K562 (cell line): ENCODE measurements at regions not wholly inside any gene's neighbourhood (a gene's known extent, or its start where the extent isn't known, plus 50 kb on each side); places are given as distances from the start of the nearest gene placed in this dataset.

ENCODE experiments used
- ATAC-seq: fragments of 200-7000 bp; cut with Tn5 transposase; 3 replicates; pipeline ENCODE4 v1.9.1; 2020; ENCODE audit warnings: moderate library complexity
- BruUV-seq: library from RNA; stranded (reverse); fragments of 400-500 nt; replicated peaks from 2 replicates; lab custom pipeline; 2021; lab: Mats Ljungman, UMichigan
- CTCF ChIA-PET: fragments of 300-600 bp; formaldehyde crosslinking; extraction: SDS; loops from one replicate; lab custom pipeline; 2021; ENCODE audit warnings: low intra/inter-chr PET ratio; lab: Yijun Ruan, JAX
- POLR2A ChIA-PET: fragments of 300-600, 350-650 bp; sonication (Branson Sonifier 250); formaldehyde crosslinking; extraction: SDS; loops from one replicate; lab custom pipeline; 2021; ENCODE audit warnings: antibody characterized with exemption, inconsistent platforms; lab: Yijun Ruan, JAX
- DNase-seq, 4 experiments: peaks; one replicate each; pipeline versions ENCODE4 v3.0.0 to v3.0.0-alpha.2; 2011 to 2018; ENCODE audit warnings: low spot score in 3 of 4, mixed read lengths in 3 of 4; ENCODE audit errors: extremely low read depth in 1 of 4
- FAIRE-seq: peaks from 2 replicates; lab custom pipeline; 2011; peaks lifted over from hg19 to GRCh38; lab: Jason Lieb, UNC
- H2AFZ ChIP-seq: 2 replicates; pipeline ENCODE4 v1.6.0; 2011; ENCODE audit warnings: low read depth, low read length, control low read depth, inconsistent platforms
- H3K27ac ChIP-seq: fragments of 200-600 bp; 3 replicates; pipeline ENCODE4 v1.8.0; 2011; ENCODE audit warnings: low read depth, mild to moderate bottlenecking, control low read depth, inconsistent platforms, low read length, moderate library complexity, mixed read lengths; ENCODE audit errors: extremely low read depth
- H3K27me3 ChIP-seq, 2 experiments: fragments of 300-600 bp in 1 of 2; 2 replicates in 1 of 2; 3 replicates in 1 of 2; pipeline versions ENCODE4 v1.6.0 to v1.8.0; 2011; ENCODE audit warnings: inconsistent platforms in 2 of 2, low read length in 2 of 2, mild to moderate bottlenecking in 1 of 2, mixed read lengths in 1 of 2, moderate library complexity in 1 of 2; ENCODE audit not compliant: control insufficient read depth in 2 of 2, insufficient read depth in 2 of 2
- H3K36me3 ChIP-seq: fragments of 300-600 bp; 3 replicates; pipeline ENCODE4 v1.8.0; 2011; ENCODE audit warnings: mild to moderate bottlenecking, low read length, inconsistent platforms; ENCODE audit not compliant: control insufficient read depth, insufficient read depth
- H3K4me1 ChIP-seq, 2 experiments: fragments of 200-600 bp in 1 of 2; replicated peaks in 1 of 2; 2 replicates in 1 of 2; 3 replicates in 1 of 2; pipeline versions ENCODE4 v1.5.1 to v1.8.0; 2011; ENCODE audit warnings: inconsistent platforms in 2 of 2, low read length in 2 of 2, mild to moderate bottlenecking in 1 of 2, mixed read lengths in 1 of 2, moderate library complexity in 1 of 2; ENCODE audit not compliant: control insufficient read depth in 2 of 2, insufficient read depth in 2 of 2
- H3K4me2 ChIP-seq: 2 replicates; pipeline ENCODE4 v1.6.1; 2011; ENCODE audit warnings: low read length, control low read depth, inconsistent platforms, mixed read lengths; ENCODE audit not compliant: insufficient read depth
- H3K4me3 ChIP-seq: fragments of 200-600 bp; sonication (generic), shearing (Covaris generic); 2 replicates; pipeline ENCODE4 v1.5.1; 2016; ENCODE audit warnings: control low read depth, inconsistent platforms
- H3K79me2 ChIP-seq: fragments of 200-600 bp; 3 replicates; pipeline ENCODE4 v1.8.0; 2011; ENCODE audit warnings: low read length, inconsistent platforms; ENCODE audit not compliant: control insufficient read depth, insufficient read depth
- H3K9ac ChIP-seq, 2 experiments: 2 replicates each; pipeline versions ENCODE4 v1.6.0 to v1.6.1; 2011; ENCODE audit warnings: low read depth in 2 of 2, low read length in 2 of 2, control low read depth in 1 of 2, inconsistent platforms in 1 of 2, mild to moderate bottlenecking in 1 of 2, mixed read lengths in 1 of 2; ENCODE audit not compliant: insufficient read depth in 1 of 2
- H3K9me1 ChIP-seq: one replicate; pipeline ENCODE4 v1.6.0; 2011; ENCODE audit warnings: inconsistent platforms, mild to moderate bottlenecking, low read length, moderate library complexity; ENCODE audit not compliant: control insufficient read depth, insufficient read depth
- H3K9me3 ChIP-seq: replicated peaks from 2 replicates; pipeline ENCODE4 v1.5.1; 2011; ENCODE audit warnings: low read depth, low read length, inconsistent platforms; ENCODE audit not compliant: control insufficient read depth, insufficient read depth
- H4K20me1 ChIP-seq: replicated peaks from 2 replicates; pipeline ENCODE4 v1.6.1; 2011; ENCODE audit warnings: low read length, inconsistent platforms, mixed read lengths; ENCODE audit not compliant: control insufficient read depth, insufficient read depth
- ARHGAP35 ChIP-seq: fragments of 450-650 bp; IDR thresholded peaks from 2 replicates; pipeline ENCODE4 v1.6.1; 2018; ENCODE audit not compliant: partially characterized antibody
- CC2D1A ChIP-seq: fragments of 450-650 bp; IDR thresholded peaks from 2 replicates; pipeline ENCODE4 v1.6.1; 2017; ENCODE audit warnings: mild to moderate bottlenecking
- DACH1 ChIP-seq: fragments of 450-650 bp; IDR thresholded peaks from 2 replicates; pipeline ENCODE4 v1.6.1; 2018; ENCODE audit not compliant: partially characterized antibody
- HBP1 ChIP-seq: fragments of 450-650 bp; formaldehyde crosslinking; IDR thresholded peaks from 2 replicates; pipeline ENCODE4 v1.4.0; 2022; ENCODE audit warnings: missing genetic modification characterization
- KLF6 ChIP-seq: fragments of 250-450 bp; sonication (Bioruptor Pico); IDR thresholded peaks from 2 replicates; pipeline ENCODE4 v1.4.0; 2020; ENCODE audit warnings: mild to moderate bottlenecking, moderate library complexity, borderline replicate concordance
- MCM7 ChIP-seq, 2 experiments: fragments of 450-650 bp; IDR thresholded peaks; 2 replicates each; pipeline ENCODE4 v1.6.1; 2016 to 2018
- POLR2B ChIP-seq: fragments of 450-650 bp; IDR thresholded peaks from 2 replicates; pipeline ENCODE4 v1.6.1; 2018; ENCODE audit warnings: low read depth; ENCODE audit not compliant: partially characterized antibody
- RBBP5 ChIP-seq: fragments of 200-600 bp; sonication (generic); IDR thresholded peaks from 2 replicates; pipeline ENCODE4 v1.6.1; 2012; ENCODE audit warnings: borderline replicate concordance, mild to moderate bottlenecking, low read length, control low read depth, inconsistent platforms; ENCODE audit not compliant: insufficient read depth, poor library complexity, severe bottlenecking
- SIN3A ChIP-seq, 2 experiments: fragments of 150-350 bp in 1 of 2; IDR thresholded peaks; 2 replicates each; pipeline ENCODE4 v1.6.1; 2011 to 2016; ENCODE audit warnings: borderline replicate concordance in 2 of 2, low read depth in 2 of 2, low read length in 2 of 2, mild to moderate bottlenecking in 2 of 2, moderate library complexity in 2 of 2; ENCODE audit not compliant: control insufficient read depth in 1 of 2
- ZNF277 ChIP-seq: fragments of 250-450 bp; sonication (Bioruptor Pico); IDR thresholded peaks from 2 replicates; pipeline ENCODE4 v1.8.0; 2022; ENCODE audit warnings: inconsistent platforms, mild to moderate bottlenecking, moderate library complexity, borderline replicate concordance
- ZSCAN32 ChIP-seq: fragments of 450-650 bp; formaldehyde crosslinking; IDR thresholded peaks from 2 replicates; pipeline ENCODE4 v1.4.0; 2020; ENCODE audit warnings: mild to moderate bottlenecking, moderate library complexity
- WGBS: fragments of 100-300 bp; shearing (Covaris generic); methylation state at CpG from one replicate; pipeline ENCODE4 v1.1.6; 2016; ENCODE audit warnings: low coverage, mixed read lengths; ENCODE audit not compliant: insufficient coverage; ENCODE audit errors: missing lambda C conversion rate; 5-methylcytosine and 5-hydroxymethylcytosine counted together
- in situ Hi-C: fragments of 300-500 bp; cut with MboI; formaldehyde crosslinking; loops from 4 replicates; pipeline ENCODE4 v1.15.0; 2018; ENCODE audit warnings: inconsistent platforms, mixed read lengths
- intact Hi-C: fragments of 100-400 bp; cut with micrococcal nuclease; formaldehyde crosslinking; loops from 2 replicates; pipeline ENCODE4 v1.14.2; 2022
- TF ChIP-seq, protein P1 (sequence below), 2 experiments: IDR thresholded peaks; 2 replicates each; pipeline ENCODE4 v1.6.1; 2011; ENCODE audit warnings: borderline replicate concordance in 1 of 2, control low read depth in 1 of 2, low read depth in 1 of 2, low read length in 1 of 2, mild to moderate bottlenecking in 1 of 2, mixed read lengths in 1 of 2, moderate library complexity in 1 of 2; ENCODE audit not compliant: insufficient read depth in 1 of 2, insufficient read length in 1 of 2, poor library complexity in 1 of 2, severe bottlenecking in 1 of 2; ENCODE audit errors: extremely low read depth in 1 of 2
- TF ChIP-seq, protein P2 (sequence below): fragments of 250-450 bp; sonication (Bioruptor Pico); IDR thresholded peaks from 2 replicates; pipeline ENCODE4 v1.5.0; 2021
- TF ChIP-seq, protein P3 (sequence below): sonication (generic); formaldehyde crosslinking; IDR thresholded peaks from 2 replicates; pipeline ENCODE4 v1.8.1; 2023; ENCODE audit warnings: mild to moderate bottlenecking, missing genetic modification reagents

GRCh38 chr2:21820271-21820670, 696.5 kb downstream of the TDRD15 start:
- Histone ChIP-seq H3K9ac (no peak overlapping the region), H3K9me1 (no peaks in the 10 kb centered on the region), H3K4me3 (no peak overlapping the region), H3K27me3 (no peaks in the 10 kb centered on the region), H3K4me2 (no peak overlapping the region), H4K20me1 (no peaks in the 10 kb centered on the region), H3K9me3 (no peaks in the 10 kb centered on the region), H3K4me1 (no peaks in the 10 kb centered on the region), H3K36me3 (no peaks in the 10 kb centered on the region), H3K27ac (no peak overlapping the region), H2AFZ (no peak overlapping the region), H3K79me2 (no peaks in the 10 kb centered on the region)
- ChIA-PET CTCF (no interaction called here), POLR2A (no interaction called here)
- no TSS peak for BruUV-seq
- ATAC-seq (no peak), FAIRE-seq (no peak), DNase-seq (no peak)
- intact Hi-C loops (no loop called here), in situ Hi-C loops (no loop called here)
- WGBS, result 0% methylated on average over 1 of the region's 1 CpG
- TF ChIP-seq RBBP5, result no peak
- TF ChIP-seq POLR2B, result no peak
- no peak for TF ChIP-seq MCM7 (IDR thresholded peaks at IDR 0.05)
- no peak for TF ChIP-seq ZNF277 (CRISPR knock-in tag)
- no peak for TF ChIP-seq HBP1 (CRISPR knock-in tag)
- TF ChIP-seq, protein P1, sequence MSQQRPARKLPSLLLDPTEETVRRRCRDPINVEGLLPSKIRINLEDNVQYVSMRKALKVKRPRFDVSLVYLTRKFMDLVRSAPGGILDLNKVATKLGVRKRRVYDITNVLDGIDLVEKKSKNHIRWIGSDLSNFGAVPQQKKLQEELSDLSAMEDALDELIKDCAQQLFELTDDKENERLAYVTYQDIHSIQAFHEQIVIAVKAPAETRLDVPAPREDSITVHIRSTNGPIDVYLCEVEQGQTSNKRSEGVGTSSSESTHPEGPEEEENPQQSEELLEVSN (IDR thresholded peaks at IDR 0.05; ENCODE audit: borderline replicate concordance in 1 of 2, extremely low read depth in 1 of 2, insufficient read depth in 1 of 2, insufficient read length in 1 of 2, low read depth in 1 of 2, low read length in 1 of 2, poor library complexity in 1 of 2, severe bottlenecking in 1 of 2), result no peak
- TF ChIP-seq, protein P2, sequence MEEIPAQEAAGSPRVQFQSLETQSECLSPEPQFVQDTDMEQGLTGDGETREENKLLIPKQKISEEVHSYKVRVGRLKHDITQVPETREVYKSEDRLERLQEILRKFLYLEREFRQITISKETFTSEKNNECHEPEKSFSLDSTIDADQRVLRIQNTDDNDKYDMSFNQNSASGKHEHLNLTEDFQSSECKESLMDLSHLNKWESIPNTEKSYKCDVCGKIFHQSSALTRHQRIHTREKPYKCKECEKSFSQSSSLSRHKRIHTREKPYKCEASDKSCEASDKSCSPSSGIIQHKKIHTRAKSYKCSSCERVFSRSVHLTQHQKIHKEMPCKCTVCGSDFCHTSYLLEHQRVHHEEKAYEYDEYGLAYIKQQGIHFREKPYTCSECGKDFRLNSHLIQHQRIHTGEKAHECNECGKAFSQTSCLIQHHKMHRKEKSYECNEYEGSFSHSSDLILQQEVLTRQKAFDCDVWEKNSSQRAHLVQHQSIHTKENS, result no peak
- TF ChIP-seq ARHGAP35, result no peak
- TF ChIP-seq, protein P3, sequence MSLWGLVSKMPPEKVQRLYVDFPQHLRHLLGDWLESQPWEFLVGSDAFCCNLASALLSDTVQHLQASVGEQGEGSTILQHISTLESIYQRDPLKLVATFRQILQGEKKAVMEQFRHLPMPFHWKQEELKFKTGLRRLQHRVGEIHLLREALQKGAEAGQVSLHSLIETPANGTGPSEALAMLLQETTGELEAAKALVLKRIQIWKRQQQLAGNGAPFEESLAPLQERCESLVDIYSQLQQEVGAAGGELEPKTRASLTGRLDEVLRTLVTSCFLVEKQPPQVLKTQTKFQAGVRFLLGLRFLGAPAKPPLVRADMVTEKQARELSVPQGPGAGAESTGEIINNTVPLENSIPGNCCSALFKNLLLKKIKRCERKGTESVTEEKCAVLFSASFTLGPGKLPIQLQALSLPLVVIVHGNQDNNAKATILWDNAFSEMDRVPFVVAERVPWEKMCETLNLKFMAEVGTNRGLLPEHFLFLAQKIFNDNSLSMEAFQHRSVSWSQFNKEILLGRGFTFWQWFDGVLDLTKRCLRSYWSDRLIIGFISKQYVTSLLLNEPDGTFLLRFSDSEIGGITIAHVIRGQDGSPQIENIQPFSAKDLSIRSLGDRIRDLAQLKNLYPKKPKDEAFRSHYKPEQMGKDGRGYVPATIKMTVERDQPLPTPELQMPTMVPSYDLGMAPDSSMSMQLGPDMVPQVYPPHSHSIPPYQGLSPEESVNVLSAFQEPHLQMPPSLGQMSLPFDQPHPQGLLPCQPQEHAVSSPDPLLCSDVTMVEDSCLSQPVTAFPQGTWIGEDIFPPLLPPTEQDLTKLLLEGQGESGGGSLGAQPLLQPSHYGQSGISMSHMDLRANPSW (CRISPR knock-in tag), result no peak
- no peak for TF ChIP-seq CC2D1A
- no peak for TF ChIP-seq KLF6 (CRISPR knock-in tag)
- no peak for TF ChIP-seq SIN3A (IDR thresholded peaks at IDR 0.05; ENCODE audit: borderline replicate concordance in 2 of 2, control insufficient read depth in 1 of 2, low read depth in 2 of 2, low read length in 2 of 2)
- no peak for TF ChIP-seq ZSCAN32 (CRISPR knock-in tag)
- no peak for TF ChIP-seq DACH1
